Fibroblast of skin of scalp (primary cell): ENCODE measurements at regions not wholly inside any gene's neighbourhood (a gene's known extent, or its start where the extent isn't known, plus 50 kb on each side); places are given as distances from the start of the nearest gene placed in this dataset.
"Not testable (repeated sequence)": the region's sequence is repeated elsewhere in the genome, so short reads cannot be mapped to it uniquely, and the experiment has no call there.

Experiments
- DNase-seq: peaks from one replicate; pipeline ENCODE4 v3.0.0-alpha.2; 2013

GRCh38 chr2:17252258-17252657, 266.0 kb downstream of the RAD51AP2 start:
- DNase-seq = no peak

GRCh38 chr2:17251171-17251570, 267.1 kb downstream of the RAD51AP2 start:
- DNase-seq = no peak

- no peak for DNase-seq
Observed at GRCh38 chr2:17249249-17249648, 269.0 kb downstream of the RAD51AP2 start.

- DNase-seq = no peak
Observed at GRCh38 chr2:17245906-17246305, 272.3 kb downstream of the RAD51AP2 start.

- DNase-seq = no peak
Observed at GRCh38 chr2:17242813-17243485, 275.3 kb downstream of the RAD51AP2 start.

DNA sequence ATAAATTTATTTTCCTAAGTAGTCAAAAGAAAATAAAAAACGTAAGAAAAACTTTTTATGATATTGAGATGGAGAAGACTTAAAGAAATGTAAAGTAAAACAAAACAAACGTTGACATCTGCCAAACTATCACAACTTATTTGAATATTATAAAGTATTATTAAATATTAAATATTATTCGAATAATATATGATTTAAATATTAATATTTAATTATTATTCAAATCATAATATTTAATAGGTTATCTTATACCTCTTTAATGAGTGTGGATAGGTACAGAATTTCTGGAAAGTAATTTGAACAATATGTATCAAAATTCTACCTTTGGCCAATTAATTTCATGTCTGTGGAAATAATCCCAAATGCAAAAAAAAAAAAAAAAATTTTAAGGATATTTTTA, 278.7 kb downstream of the RAD51AP2 start:
- DNase-seq = no peak

- no peak for DNase-seq
Observed at GRCh38 chr2:17235167-17235566, 283.1 kb downstream of the RAD51AP2 start.

GRCh38 chr2:17232776-17233556, 285.3 kb downstream of the RAD51AP2 start:
- DNase-seq = peak; percentile 29

DNA sequence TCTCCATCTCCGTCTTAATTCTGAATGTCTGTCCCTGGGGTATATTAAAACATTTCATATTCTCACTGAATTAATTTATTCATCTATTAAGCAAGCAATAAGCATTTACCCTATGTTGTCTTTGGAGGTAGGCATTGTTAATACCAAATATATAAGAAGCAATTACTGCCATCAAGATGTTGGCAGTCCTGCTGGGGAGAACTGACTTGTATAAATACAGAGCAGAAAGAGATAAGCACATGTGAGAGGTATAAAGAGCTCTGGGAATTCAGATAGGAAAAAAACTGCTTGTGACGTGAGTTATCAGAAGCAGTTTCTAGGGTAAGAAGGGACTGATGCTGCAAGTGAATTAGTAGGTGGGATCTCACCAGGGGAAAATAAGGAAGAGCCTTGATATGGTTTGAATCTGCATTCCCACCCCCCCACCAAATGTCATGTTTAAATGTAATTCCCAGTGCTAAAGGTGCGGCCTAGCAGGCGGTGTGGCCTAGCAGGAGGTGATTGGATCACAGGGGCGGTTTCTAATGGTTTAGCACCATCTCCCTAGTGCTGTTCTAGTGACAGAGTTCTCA, 286.8 kb downstream of the RAD51AP2 start:
- no peak for DNase-seq

GRCh38 chr2:17229414-17229813, 288.8 kb downstream of the RAD51AP2 start:
- DNase-seq = no peak

GRCh38 chr2:17228461-17228860, 289.8 kb downstream of the RAD51AP2 start:
- DNase-seq = peak; percentile 13

- no peak for DNase-seq
Observed at GRCh38 chr2:17227856-17228255, 290.4 kb downstream of the RAD51AP2 start.

- peak; percentile 29 for DNase-seq
Observed at GRCh38 chr2:17226941-17227490, 291.2 kb downstream of the RAD51AP2 start.

DNA sequence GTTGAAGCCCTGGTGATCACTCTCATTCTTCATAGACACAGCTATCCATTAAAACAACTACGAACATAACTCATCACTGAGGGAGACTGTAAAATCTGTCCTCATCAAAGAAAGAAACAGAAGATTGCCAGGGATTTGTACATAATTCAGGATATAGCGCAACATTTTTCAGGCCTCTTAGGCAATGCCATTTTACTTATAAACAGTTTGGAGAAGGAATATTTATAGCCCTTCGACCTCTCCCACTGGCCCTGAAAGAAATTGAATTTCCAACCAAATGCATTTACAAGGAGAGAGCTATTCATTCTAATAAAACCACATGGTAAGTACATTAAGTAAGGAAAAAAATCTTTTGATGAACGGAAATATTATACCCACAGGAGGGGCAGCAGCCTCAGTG, 295.0 kb downstream of the RAD51AP2 start:
- DNase-seq = no peak

DNA sequence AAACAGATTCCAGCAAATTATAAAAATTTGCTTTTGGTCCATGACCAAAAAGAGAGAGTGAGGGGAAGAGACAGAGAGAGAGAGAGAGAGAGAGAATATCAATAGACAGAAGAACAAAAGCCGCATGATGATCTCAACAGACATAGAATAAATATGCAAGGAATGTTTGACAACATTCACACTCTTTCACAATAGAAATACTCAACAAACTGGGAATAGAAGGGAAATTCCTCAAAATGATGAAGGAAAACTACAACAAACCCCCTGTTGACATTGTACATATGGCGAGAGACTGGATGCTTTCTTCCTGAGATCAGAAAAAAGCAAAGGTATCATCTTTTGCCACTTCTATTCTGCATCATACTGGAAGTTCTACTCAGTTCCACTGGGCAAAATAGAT, 309.7 kb downstream of the RAD51AP2 start:
- peak; percentile 59 for DNase-seq

DNA sequence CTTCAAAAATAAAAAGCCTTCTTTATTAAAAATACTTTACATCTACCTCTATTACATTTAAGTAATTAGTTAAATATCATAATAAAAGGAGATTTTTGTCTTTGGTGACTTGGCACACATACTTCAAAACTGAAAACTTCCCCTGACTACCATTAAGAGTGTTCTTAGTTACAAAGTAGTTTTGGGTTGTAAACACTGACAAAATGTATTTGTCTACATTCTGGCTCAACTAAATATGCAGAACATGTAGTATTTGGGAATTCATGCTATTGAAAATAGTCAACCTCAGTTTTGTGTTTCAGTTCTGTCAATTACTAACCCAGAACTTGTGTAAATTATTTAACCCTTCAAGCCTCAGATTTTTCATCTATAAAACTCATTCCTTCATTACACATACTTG, 311.5 kb downstream of the RAD51AP2 start:
- DNase-seq = no peak

- DNase-seq = not testable (repeated sequence)
Observed at GRCh38 chr2:17204214-17204613, 314.0 kb downstream of the RAD51AP2 start.

DNA sequence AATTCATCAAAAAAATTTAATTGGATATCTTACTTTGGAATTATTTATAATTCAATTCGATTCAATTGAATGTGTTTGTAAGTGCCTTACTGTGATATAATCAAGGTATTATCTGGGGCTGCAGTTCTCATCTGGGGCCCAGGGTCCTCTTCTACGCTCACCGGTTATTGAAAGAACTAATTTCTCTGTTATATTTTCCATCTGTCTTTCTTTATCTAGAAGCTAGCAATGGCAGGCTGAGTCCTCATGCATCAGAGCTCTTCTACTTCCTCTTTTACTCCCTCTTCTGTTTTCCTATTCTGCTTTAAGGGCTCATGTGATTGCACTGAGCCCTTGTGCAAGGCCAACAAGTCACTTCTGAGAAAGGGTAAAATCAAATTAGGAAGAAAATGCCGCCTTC, 315.6 kb downstream of the RAD51AP2 start:
- not testable (repeated sequence) for DNase-seq

DNA sequence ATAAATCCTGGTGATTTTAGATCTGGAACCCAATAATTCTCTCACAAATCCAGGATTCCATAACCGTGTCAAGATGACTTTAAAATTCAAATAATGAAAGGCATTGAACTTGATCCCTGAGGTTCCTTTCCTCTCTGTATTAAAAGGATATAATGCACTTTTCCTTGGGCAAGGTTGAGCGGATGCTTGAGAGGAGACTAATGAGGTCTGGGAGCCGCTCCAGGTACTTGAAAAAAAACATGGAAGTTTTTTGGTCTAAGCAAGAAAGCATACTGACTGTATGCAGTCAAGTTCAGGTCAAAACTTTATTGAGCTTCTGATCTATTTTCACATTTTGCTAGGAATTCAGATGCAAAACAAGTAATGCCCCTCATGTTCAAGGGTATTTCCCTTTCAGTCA, 318.5 kb downstream of the RAD51AP2 start:
- DNase-seq = no peak

DNA sequence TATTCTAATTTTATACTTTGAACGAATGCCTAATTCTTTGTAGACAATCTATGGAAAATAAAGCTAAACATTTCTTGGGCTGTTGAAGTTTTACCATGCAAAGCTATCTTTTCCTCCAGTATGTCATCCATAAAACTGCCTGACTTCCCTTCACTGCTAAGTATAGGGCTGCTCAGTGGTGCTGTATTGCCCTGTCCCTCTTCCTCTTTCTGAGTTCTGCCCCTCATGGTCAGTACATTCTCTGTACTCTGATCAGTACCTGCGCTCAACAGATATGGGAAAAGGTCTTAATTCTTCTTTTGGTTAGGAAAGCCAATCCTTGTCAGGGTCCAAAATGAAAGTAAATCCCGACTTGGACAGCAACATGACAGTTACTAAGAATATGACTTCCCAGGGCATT, 321.9 kb downstream of the RAD51AP2 start:
- no peak for DNase-seq

- no peak for DNase-seq
Observed at GRCh38 chr2:17195016-17195415, 323.2 kb downstream of the RAD51AP2 start.

- DNase-seq = no peak
Observed at GRCh38 chr2:17194083-17194482, 324.2 kb downstream of the RAD51AP2 start.

DNA sequence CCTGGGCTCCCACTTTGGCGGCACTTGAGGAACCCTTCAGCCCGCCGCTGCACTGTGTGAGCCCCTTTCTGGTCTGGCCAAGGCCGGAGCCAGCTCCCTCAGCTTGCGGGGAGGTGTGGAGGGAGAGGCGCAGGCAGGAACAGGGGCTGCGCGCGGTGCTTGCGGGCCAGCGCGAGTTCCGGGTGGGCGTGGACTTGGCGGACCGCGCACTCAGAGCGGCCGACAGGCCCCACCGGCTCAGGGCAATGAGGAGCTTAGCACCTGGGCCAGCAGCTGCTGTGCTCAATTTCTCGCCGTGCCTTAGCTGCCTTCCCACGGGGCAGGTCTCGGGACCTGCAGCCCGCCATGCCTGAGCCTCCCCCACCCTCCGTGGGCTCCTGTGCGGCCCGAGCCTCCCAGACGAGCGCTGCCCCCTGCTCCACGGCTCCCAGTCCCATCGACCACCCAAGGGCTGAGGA, 324.8 kb downstream of the RAD51AP2 start:
- not testable (repeated sequence) for DNase-seq
